AG10803 (cell line): ENCODE measurements at regions not wholly inside any gene's neighbourhood (a gene's known extent, or its start where the extent isn't known, plus 50 kb on each side); places are given as distances from the start of the nearest gene placed in this dataset.

ENCODE experiments used
- DNase-seq: peaks from one replicate; pipeline ENCODE4 v3.0.0; 2010; ENCODE audit warnings: low read depth
- H3K4me3 ChIP-seq: 2 replicates; pipeline ENCODE4 v1.5.1; 2011; ENCODE audit warnings: mild to moderate bottlenecking, low read length, control low read depth
- CTCF ChIP-seq: conservative IDR thresholded peaks from 2 replicates; pipeline ENCODE4 v1.5.1; 2011; ENCODE audit warnings: mild to moderate bottlenecking, low read length, control low read depth, inconsistent platforms

GRCh38 chr2:156663757-156664409 is 227.7 kb downstream of the GPD2 start:
- TF ChIP-seq CTCF = no peak
- DNase-seq = no peak
- no peak overlapping the region for H3K4me3 ChIP-seq

GRCh38 chr2:156666130-156666785 is 230.1 kb downstream of the GPD2 start:
- no peak for TF ChIP-seq CTCF
- no peak for DNase-seq
- H3K4me3 ChIP-seq = no peak overlapping the region

- no peak for DNase-seq
- H3K4me3 ChIP-seq = no peak overlapping the region
- no peak for TF ChIP-seq CTCF
Measured at GRCh38 chr2:156670104-156670503, 233.9 kb downstream of the GPD2 start.

GRCh38 chr2:156671706-156672361 is 235.7 kb downstream of the GPD2 start:
- no peak for DNase-seq
- H3K4me3 ChIP-seq = no peak overlapping the region
- no peak for TF ChIP-seq CTCF

- no peak overlapping the region for H3K4me3 ChIP-seq
- TF ChIP-seq CTCF = no peak
- DNase-seq = no peak
Measured at GRCh38 chr2:156672556-156673332, 236.6 kb downstream of the GPD2 start.

GRCh38 chr2:156673333-156673615 is 237.1 kb downstream of the GPD2 start:
- no peak for TF ChIP-seq CTCF
- no peak for DNase-seq
- no peak overlapping the region for H3K4me3 ChIP-seq
